HG03565 (cell line): ENCODE measurements at regions not wholly inside any gene's neighbourhood (a gene's known extent, or its start where the extent isn't known, plus 50 kb on each side); places are given as distances from the start of the nearest gene placed in this dataset.

Experiments
- ATAC-seq: cut with Tn5 transposase; IDR thresholded peaks from one replicate; pipeline ENCODE4 v1.9.1; 2021; ENCODE audit warnings: mild to moderate bottlenecking, moderate library complexity; ENCODE audit not compliant: unreplicated experiment

GRCh38 chr10:110396284-110396651, 91.5 kb upstream of the SMNDC1 start:
- no peak for ATAC-seq

DNA sequence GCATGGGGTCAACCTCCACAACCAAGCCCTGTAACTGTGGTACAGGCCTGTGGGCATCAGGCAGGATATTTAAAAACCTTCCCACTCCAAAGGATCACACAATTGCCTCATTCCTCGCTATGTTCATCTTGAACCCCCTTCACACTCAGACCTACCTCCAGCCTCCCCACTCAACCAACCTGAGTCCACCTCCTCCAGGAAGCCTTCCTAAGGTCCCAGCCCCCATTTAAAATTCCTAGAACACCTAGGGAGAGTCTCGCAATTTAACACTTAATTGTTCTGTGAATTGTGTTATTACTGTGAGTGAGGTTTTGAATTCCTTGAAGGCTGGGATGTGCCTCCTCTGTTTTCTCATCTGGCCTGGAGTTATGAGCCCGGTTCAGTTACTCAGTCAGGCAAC, 93.1 kb upstream of the SMNDC1 start:
- no peak for ATAC-seq

DNA sequence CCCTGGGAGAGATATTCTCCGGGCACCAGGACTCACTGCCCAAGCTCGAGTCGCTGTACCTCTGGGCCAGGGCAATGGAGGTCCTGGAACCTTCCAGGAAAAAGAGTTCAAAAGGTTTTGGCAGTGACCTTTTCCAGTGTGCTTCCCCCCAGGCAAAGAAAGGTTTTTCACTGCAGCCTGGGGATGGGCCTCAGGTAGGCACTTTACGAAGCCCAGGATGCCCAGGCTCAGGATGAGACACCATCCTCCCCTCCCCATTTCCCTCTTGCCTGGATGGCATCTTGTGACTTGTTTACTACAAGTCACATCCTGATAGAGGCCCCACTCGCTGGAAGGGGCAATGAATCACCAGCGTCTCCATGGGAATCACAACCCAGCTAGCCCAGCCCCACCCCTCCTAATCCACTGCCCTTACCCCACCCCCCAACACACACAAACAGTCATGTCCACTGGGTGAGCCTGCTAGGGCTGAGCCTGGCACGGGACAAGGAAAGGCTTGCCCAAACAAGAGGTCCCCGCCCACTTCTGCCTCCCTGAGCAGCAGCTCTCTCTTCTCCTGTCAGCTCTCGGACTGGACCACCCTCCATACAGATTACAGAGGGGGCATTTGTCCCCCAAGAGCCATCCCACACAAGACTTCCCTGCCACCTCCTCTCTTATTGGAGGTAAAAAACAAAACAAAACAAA, 93.8 kb upstream of the SMNDC1 start:
- ATAC-seq: no peak

GRCh38 chr10:110399106-110399964, 94.6 kb upstream of the SMNDC1 start:
- ATAC-seq: no peak

- ATAC-seq: no peak
These were observed 95.5 kb upstream of the SMNDC1 start for GRCh38 chr10:110399965-110400933.

- ATAC-seq: no peak
These were observed 96.2 kb upstream of the DUSP5 start for GRCh38 chr10:110401401-110402076.

DNA sequence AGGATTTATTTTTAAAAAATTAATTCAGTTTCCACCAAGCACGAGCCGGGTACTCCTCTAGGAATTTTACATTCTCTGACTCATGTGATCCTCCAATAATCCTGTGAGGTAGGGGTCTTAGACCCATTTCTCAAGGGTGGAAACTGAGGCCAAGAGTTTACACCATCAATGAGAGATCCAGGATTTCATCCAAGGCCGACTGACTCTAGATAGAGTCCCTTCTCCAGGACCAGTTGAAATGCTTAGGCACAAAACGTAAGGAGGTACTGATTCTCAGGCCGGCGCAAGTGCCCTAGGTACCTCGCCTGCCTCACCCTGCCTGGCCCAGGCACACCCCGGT, 95.7 kb upstream of the DUSP5 start:
- no peak for ATAC-seq

DNA sequence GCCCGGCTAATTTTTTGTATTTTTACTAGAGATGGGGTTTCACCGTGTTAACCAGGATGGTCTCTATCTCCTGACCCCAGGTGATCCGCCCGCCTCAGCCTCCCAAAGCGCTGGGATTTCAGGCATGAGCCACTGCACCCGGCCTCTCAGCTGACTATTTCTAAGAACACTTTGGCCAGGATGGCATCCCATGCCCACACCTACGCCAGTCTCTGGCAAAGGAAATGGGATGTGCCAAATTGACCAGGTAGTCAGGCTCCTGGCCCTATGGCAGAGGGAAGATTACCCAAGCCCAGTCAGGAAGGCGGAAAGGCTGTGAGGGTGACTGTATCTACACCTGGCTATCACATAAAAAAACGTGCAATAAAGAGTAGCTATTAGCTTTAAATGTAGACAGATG, 94.1 kb upstream of the DUSP5 start:
- no peak for ATAC-seq

- ATAC-seq: no peak
These were observed 93.3 kb upstream of the DUSP5 start for GRCh38 chr10:110404413-110404812.

GRCh38 chr10:110404825-110405224, 92.9 kb upstream of the DUSP5 start:
- ATAC-seq: no peak

DNA sequence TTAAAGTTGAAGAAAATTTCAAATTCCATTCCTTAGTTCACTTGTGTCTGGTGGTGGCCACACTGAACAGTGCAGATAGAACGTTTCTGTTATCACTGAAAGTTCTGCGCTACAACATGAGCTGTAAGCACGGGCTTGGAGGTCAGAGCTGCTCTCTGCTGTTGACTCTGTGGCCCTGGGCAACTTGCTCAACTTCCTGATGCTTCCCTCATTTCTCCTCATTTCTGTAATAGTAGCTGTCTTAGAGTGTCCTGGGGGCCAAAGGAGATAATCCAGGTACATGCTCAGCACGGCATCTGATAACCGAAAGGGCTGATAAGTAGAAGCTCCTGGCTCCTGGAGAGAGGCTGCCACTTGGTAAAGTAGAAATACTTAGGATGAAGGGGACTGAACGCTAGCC, 92.3 kb upstream of the DUSP5 start:
- no peak for ATAC-seq

DNA sequence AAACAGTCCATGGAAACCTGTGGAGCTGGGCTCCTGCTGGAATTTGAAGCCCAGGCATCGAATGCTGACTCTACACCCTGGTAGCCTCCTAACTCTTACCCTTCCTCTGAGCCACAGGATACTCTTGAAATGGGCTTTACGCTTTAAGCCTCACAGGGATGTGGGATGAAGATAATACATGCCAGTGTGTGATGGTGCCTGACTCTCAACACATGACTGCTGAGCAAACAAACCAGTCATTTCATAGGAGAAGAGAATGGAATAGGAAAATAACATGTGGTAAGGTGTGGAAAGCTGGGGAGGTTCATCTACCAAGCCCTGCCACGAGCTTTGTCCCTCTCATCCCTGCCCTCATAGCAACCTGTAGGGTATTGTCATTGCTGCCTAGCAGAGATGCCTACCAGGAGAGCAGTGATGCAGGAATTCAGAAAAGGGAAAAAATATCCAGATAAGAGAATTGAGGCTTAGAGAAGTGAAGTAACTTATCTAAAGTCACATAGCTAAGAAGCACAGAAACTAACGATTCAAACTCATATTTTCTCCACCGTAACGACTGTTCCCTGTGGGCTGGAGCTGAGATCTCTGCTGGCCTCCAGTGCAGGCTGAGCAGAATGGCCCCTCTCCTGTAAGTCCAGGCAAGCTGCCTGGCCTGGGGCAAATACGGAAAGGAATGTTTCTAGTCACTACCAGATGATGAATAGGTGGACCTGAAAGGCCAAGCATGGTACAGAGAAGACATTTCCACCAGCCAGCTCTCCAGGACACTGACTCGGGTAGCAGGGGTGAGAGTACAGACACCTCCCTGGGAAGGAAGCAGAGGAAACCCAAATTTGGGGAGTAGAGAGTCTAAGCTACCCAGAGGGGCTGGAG, 90.2 kb upstream of the DUSP5 start:
- ATAC-seq: no peak

- no peak for ATAC-seq
These were observed 89.4 kb upstream of the DUSP5 start for GRCh38 chr10:110408203-110408871.

GRCh38 chr10:110408943-110409342, 88.8 kb upstream of the DUSP5 start:
- no peak for ATAC-seq

GRCh38 chr10:110409488-110409887, 88.2 kb upstream of the DUSP5 start:
- no peak for ATAC-seq

DNA sequence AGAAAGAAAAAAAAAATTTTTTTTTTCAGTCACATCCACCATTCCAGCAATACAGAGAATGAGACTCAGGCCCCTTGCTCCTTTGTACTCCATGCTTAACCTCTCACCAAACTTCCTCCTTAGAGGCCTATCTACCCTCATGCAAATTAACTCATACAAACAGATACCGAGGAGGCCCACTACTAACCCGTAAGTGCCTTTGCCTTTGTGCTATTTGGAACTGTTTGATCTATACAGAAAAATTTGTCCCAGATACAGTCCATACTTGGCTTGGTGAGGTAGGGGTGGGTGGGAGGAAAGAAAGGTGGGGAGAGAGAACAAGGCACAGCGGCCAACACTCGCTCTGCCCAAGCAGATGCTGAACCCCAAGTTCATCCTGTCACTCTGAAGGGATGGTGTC, 87.8 kb upstream of the DUSP5 start:
- ATAC-seq: peak; percentile 34

DNA sequence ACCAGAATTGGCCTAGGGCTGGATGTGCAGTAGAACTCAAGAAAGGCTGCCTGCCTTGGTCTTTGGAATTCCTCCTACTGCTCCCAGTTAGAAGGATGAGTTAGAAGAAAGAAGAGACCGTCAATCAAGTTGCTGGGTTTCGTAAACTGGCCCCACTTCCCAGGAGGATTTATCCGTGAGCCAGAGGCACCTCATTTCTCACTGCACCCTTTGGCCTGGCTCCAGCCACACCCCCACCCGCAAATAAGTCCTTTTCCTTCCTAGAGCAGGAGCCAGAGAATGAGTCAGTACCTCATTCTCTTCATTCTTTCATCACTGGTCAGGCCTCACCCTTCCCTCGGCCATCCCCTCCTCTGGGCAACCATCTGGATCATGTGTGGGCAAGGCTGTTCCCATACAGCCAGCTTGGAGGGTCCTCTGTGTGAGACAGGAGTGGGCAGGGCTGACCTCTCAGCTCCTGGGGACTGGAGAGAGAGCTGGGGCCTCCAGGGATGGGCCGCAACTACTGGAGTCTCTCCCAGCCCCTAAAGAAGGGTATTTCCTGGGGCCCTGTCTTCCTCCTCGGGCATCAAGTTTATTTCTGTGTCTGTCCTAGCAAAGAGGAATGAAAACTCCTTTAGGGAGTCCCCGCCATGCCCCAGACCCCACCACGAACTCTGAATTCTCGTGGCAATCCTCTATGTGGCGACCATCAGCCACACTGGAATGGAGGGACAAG, 87.2 kb upstream of the DUSP5 start:
- ATAC-seq: no peak

- no peak for ATAC-seq
These were observed 86.7 kb upstream of the DUSP5 start for GRCh38 chr10:110411047-110411410.
